H1 (cell line): ENCODE measurements at regions not wholly inside any gene's neighbourhood (a gene's known extent, or its start where the extent isn't known, plus 50 kb on each side); places are given as distances from the start of the nearest gene placed in this dataset.

Experiments
- CTBP2 ChIP-seq: IDR thresholded peaks from 2 replicates; pipeline ENCODE4 v1.7.0; 2011; ENCODE audit warnings: borderline replicate concordance, mild to moderate bottlenecking, moderate library complexity, mixed read lengths, low read length; ENCODE audit not compliant: insufficient read depth, insufficient read length
- RFX5 ChIP-seq: IDR thresholded peaks from 2 replicates; pipeline ENCODE4 v1.6.1; 2011; ENCODE audit warnings: low read depth, low read length, improper control_type of control experiment, borderline replicate concordance
- SIN3A ChIP-seq, 2 experiments: IDR thresholded peaks in 1 of 2; conservative IDR thresholded peaks in 1 of 2; 2 replicates each; pipeline ENCODE4 v1.6.1; 2011 to 2012; ENCODE audit warnings: low read length in 2 of 2, improper control_type of control experiment in 1 of 2, low read depth in 1 of 2, mild to moderate bottlenecking in 1 of 2
- SP1 ChIP-seq: IDR thresholded peaks from 2 replicates; pipeline ENCODE4 v1.6.1; 2011; ENCODE audit warnings: low read depth, low read length
- SRF ChIP-seq: IDR thresholded peaks from 2 replicates; pipeline ENCODE4 v1.6.1; 2011; ENCODE audit warnings: mild to moderate bottlenecking, low read depth, low read length, moderate library complexity

DNA sequence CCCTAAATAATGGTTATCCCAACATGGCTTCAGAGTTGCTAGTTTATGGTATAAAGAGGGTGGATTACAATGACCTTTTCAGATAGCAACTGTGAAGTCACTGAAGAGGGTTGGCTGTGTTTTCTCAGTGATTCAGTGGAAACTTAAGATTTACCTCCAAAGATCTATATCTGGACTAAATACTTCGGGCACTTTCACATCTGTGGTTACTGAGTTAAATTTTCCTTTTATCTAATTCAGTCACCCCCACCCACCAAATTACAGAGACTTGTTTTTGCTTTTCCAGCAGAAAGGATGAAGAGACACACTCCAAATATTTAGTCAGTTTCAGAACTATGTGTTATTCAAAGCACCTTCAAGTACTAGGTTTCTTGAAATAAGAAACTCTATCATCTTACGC lies 573.2 kb downstream of the CCDC171 start (continued):
- TF ChIP-seq SP1 (no peak), CTBP2 (no peak), SRF (no peak), SIN3A (conservative IDR thresholded peaks at IDR 0.05 in 1 of 2, IDR thresholded peaks at IDR 0.05 in 1 of 2; ENCODE audit: low read depth in 1 of 2, low read length in 2 of 2) (no peak), RFX5 (no peak)
